Activated effector memory CD4-positive, alpha-beta T cell treated with Interleukin-2 at 50 U/mL for 16 hours (primary cell): ENCODE measurements at regions not wholly inside any gene's neighbourhood (a gene's known extent, or its start where the extent isn't known, plus 50 kb on each side); places are given as distances from the start of the nearest gene placed in this dataset.

Source experiments
- DNase-seq: peaks from one replicate; pipeline ENCODE4 v3.0.0-alpha.2; 2020

DNA sequence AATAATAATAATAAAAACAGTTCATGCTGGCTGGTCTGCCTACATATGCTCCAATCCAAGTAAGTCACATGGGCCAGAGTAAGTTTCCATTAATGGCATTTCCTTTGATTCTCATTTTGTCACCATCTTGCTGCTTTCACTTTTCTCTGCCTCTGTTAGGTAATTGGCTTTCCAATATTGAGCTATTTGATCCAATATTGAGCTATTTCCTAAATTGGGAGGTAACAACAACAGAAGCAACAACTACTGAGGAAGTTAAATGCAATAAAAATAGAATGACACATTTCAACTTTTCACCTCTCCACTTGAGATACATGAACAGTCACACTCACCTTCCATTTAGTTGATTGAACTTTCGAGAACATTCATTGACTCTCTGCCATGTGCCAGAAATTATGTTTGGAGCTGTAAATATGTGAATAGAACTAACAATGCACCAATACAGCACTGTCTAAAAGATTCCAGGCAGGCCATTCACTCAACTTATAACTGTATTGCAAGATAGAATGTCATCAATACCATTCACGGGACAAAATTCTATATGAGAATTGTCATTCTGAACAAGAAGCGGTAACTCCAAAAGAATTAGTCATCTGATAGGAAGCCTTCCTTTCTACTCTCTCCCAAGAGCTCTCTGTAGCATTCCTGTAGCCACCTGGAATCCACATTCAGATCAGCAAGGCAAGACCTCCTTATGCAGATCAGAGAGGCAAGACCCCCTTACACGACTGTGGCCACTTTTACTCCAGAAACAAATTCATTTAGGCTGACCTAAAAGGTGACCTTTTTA is 136.4 kb downstream of the PHLDA1 start:
- DNase-seq: no peak

DNA sequence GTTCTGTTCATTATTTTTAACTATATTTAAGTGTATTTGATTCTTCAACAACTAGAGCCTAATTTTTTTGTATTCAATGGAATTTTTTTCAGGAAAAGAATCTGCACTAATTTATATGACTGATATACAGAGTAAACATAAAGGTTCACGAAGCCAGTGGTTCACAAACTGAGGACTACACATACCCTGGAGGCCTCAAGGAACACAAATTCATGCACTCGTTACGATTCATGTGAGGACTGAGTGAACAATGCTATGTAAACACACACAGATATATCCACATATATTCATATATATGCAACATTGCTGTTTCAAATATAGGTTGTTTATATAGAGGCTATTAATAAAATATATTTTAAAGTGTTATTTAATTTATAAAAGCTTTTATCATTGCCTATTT is 137.8 kb downstream of the PHLDA1 start:
- no peak for DNase-seq

- no peak for DNase-seq
These were observed 138.7 kb downstream of the PHLDA1 start for GRCh38 chr12:75892731-75893408.

DNA sequence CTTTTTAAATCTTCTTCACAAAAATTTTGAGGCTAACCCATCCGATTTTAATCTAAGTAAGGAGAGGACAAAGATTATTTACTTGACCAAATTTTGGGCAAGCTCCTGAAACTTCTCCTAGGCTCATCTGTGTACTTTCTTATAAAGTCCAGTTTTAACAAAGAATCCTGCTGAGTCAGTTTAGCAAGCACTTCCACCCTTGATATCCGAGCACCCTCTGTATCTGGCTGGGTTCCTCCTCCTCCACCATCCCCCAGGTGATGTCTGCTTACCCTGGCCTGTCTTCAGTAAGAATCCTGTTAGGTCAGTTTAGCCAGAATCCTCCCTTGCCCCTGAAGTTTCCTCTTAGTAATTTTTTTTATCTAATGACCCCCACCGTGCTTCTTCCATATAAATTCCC is 140.5 kb downstream of the PHLDA1 start:
- DNase-seq: no peak

DNA sequence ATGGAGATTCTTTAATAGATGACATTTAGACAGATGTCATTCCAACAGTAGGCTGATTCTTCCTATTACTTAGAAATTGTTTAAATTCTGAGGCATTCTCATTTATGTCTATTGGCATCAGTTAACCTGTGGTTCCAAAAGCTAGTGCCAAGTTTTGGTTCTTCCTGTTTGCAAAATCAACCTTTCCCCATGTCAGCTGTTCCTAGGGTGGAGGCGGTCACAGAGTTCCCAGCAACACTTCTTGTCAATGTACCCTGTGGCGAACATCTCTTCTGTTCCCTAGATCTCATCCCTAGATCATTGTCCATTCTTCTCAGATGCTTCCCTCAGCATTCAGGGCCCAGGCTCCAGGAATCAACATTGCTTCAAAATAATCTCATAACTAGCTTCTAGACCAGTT is 140.9 kb downstream of the PHLDA1 start:
- no peak for DNase-seq

DNA sequence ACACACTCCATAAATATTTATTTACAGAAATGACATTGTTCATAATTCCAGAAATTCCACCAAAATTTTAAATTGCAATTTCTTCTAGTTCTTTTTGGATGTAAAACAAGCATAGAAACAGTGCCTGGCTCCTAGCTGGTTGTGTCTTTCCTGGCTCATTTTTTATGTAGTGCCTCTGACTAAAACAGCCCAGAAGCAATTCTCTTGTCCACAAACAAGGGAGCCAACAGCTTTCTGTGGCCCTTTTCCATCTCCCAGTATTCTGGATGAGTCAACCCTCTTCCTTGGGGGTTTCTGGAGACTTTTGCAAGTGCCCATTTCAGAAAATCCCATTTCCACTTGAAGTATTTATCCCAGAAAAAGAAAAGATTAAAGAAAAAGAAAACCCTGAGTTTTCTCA is 141.4 kb downstream of the PHLDA1 start:
- DNase-seq: no peak

DNA sequence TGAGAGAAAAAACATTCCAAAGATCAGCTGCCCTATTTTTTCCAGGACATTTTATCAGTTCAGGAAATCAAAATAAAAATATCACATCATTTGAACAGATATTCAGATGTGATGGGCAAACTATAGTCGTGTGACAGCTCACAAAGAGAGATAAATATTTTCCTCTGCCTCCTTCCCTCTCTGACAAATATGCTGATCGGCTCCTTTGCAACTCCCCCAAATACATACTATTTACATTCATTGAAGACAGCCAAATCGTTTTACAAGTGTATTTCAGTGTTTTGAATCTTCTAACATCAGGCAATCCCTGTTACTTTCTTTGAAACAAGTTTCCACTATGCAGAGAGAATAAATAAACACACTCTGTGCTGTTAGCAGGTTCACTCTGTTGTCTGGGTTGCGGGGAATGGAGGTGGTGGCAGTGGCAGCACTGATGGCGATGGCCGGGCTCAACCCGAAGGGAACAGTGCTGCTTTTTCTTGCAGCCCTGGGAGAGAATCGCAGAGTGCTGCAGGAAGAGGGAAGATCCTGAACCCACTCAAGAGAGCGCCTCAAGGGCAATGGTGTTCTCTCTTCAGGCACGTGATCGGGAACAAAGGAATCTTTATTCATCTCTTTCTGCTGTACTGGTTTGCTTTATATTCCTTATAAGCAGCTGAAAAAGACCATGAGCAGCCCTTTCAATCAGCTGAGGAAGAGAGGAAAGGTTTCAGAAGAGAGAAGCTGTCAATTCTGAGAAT is 142.5 kb downstream of the PHLDA1 start:
- DNase-seq: no peak

DNA sequence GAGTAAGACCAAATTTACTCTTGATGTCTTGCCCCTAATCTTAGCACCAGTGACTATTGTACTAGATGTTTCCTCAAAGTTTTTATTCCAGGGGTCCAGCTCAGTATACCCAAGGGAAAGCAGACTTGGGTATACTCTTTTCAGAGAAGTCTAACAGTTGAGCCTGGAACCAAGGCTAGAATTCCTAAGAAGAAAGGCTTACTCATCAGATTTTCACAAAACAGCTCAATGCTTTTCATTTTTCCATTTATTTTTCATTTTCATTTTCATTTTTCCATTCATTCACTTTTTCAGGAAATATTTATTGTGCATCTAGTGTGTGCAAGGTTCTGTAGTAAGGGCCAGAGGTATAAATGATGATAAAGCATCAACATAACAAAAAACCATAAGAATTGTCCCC is 143.2 kb downstream of the PHLDA1 start:
- no peak for DNase-seq

DNA sequence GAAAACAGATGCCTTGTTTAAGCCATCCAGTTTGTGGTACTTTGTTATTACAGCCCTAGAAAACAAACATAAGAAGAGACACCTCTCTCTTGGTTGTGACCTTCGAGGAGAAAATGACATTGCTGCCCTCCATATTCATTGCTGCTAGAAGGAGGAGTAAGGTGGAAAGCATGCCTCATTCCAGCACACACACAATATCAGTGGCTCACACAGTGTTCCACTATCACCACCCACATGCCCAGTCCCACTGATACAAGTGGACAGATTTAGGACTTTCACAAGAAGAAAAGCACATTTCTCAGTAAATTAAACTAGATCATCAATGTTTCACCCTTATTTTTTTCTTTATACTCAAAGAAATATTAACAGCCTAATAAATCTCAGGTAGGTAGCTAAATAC is 143.6 kb downstream of the PHLDA1 start:
- no peak for DNase-seq

GRCh38 chr12:75884465-75884985 is 147.1 kb downstream of the PHLDA1 start:
- no peak for DNase-seq

GRCh38 chr12:75883241-75883640 is 148.3 kb downstream of the PHLDA1 start:
- DNase-seq: no peak

- no peak for DNase-seq
These were observed 149.2 kb downstream of the PHLDA1 start for GRCh38 chr12:75882421-75882820.

- no peak for DNase-seq
These were observed 149.7 kb downstream of the PHLDA1 start for GRCh38 chr12:75881920-75882319.

- no peak for DNase-seq
These were observed 153.6 kb downstream of the PHLDA1 start for GRCh38 chr12:75877763-75878621.

GRCh38 chr12:75876832-75877762 is 154.5 kb downstream of the PHLDA1 start:
- no peak for DNase-seq

DNA sequence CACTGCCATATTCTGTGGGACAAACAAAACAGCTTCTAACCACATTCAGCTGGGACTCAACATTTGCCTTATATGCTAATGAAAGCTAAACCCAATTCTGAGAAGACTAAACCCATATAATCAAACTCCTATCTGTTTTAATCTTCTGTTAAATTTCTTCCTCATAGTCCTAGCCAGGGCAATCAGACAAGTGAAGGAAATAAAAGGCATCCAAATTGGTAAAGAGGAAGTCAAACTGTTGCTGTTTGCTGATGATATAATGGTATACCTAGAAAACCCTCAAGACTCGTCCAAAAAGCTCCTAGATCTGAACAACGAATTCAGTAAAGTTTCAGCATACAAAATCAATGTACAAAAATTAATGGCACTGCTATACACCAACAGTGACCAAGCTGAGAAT is 157.1 kb downstream of the PHLDA1 start:
- DNase-seq: no peak

- no peak for DNase-seq
These were observed 158.8 kb downstream of the PHLDA1 start for GRCh38 chr12:75872762-75873161.

DNA sequence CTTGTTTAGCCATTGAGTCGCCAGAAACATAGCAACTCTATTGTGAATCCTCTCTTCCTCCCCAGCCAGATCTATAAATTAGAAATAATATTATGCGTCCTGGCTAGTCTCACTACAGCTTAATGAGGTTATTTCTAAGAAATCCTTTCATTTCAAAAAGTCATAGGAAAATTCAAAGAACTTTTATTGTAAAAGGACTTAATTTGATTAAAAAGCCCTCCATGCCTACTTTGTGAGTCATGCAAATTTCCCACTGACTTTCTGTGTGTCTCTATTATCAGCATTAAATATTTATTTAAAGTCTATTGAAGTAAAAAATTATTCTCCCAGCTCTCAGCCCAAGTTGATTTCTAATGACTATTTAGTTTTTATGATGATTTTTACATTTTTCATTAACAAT is 160.7 kb downstream of the PHLDA1 start:
- DNase-seq: no peak

DNA sequence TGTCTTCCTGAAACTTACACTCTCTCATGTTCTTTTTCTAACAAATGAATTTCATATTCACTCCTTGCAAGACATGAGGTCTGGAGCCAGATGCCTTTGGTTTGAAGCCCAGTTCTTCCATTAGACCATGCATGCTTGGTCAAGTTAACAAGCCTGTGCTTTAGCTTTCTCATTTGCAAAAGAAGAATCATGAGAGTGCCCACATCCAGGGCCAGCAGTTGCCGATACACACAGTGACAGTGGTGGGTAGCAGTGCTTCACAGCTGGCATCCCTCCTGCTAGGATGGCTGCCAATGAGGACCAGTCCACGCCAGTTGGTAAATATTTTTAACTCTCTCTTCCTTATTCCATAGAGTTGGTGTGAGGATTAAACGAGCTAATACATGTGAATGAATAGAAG is 163.1 kb downstream of the PHLDA1 start:
- no peak for DNase-seq

DNA sequence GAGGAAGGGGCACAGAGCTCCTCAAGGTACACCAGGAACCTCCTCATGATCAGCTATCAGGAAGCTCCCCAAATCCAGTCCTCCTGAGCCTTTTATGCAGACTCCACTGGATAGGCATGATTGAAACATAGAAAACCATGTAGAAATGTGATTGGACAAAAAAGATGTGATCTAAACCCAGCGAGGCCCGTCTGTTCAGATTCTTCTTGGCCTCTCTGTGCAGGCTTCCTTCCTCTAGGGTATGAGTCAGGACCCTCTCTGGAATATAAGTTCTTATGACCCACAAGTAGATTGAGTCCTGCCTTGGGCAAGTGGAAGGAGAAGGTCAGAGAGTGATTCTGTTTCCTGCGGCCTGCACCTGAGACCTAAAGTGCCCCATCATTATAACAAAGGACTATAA is 166.3 kb downstream of the PHLDA1 start:
- no peak for DNase-seq

DNA sequence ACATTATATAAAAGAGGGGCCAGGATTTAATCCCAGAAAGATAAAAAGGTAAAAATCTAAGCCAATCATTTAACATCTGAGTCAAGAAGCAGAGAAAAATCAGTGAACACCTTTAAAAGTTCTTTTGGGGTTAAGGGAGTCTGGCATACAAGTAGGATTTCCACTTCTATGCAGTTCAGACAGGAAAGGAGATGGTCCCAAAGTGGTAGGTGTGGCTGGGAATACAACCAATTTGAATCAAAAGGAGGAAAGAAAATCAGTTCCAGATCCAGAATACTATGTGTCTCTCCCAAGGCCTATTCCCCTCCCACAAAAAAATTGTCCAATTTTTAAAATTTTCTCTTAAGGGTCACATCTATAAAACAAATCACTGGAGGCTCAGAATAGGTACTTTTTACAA is 167.4 kb downstream of the PHLDA1 start:
- no peak for DNase-seq

- DNase-seq: no peak
These were observed 168.0 kb downstream of the PHLDA1 start for GRCh38 chr12:75863533-75863932.
